Endothelial cell of umbilical vein (primary cell): ENCODE measurements at regions not wholly inside any gene's neighbourhood (a gene's known extent, or its start where the extent isn't known, plus 50 kb on each side); places are given as distances from the start of the nearest gene placed in this dataset.

Experiments
- BruUV-seq: library from RNA; stranded (reverse); fragments of 400-500 nt; replicated peaks from 2 replicates; lab custom pipeline; 2021; lab: Mats Ljungman, UMichigan
- CTCF ChIA-PET: fragments of 300-600, 350-600 bp; sonication (Branson Sonifier 250); formaldehyde crosslinking; loops from one replicate; lab custom pipeline; 2021; ENCODE audit warnings: antibody characterized with exemption, inconsistent platforms; lab: Charles Lee
- POLR2A ChIA-PET: fragments of 300-600, 350-600 bp; sonication (Branson Sonifier 250); formaldehyde crosslinking; loops from one replicate; lab custom pipeline; 2021; ENCODE audit warnings: antibody characterized with exemption, inconsistent platforms; lab: Charles Lee
- DNase-seq: peaks from one replicate; pipeline ENCODE4 v3.0.0-alpha.2; 2011; ENCODE audit warnings: low read depth, low spot score
- FAIRE-seq: peaks from 2 replicates; lab custom pipeline; 2011; peaks lifted over from hg19 to GRCh38; lab: Jason Lieb, UNC
- H2AFZ ChIP-seq: 2 replicates; pipeline ENCODE4 v1.6.0; 2012; ENCODE audit warnings: low read depth, low read length, control low read depth, inconsistent platforms
- H3K27ac ChIP-seq: 2 replicates; pipeline ENCODE4 v1.5.1; 2011; ENCODE audit warnings: low read depth, mild to moderate bottlenecking, control low read depth, low read length, moderate library complexity; ENCODE audit not compliant: insufficient read depth
- H3K27me3 ChIP-seq, 2 experiments: 2 replicates each; pipeline versions ENCODE4 v1.6.0 to v1.6.1; 2011; ENCODE audit warnings: low read length in 2 of 2, mixed read lengths in 1 of 2; ENCODE audit not compliant: control insufficient read depth in 2 of 2, insufficient read depth in 2 of 2
- H3K36me3 ChIP-seq, 2 experiments: 2 replicates in 1 of 2; 3 replicates in 1 of 2; pipeline ENCODE4 v1.5.1; 2011; ENCODE audit warnings: low read length in 2 of 2, mild to moderate bottlenecking in 1 of 2, moderate library complexity in 1 of 2; ENCODE audit not compliant: control insufficient read depth in 2 of 2, insufficient read depth in 2 of 2; ENCODE audit errors: extremely low read depth in 1 of 2
- H3K4me1 ChIP-seq: 3 replicates; pipeline ENCODE4 v1.5.1; 2011; ENCODE audit warnings: mild to moderate bottlenecking, low read length; ENCODE audit not compliant: control insufficient read depth, insufficient read depth; ENCODE audit errors: extremely low read depth
- H3K4me2 ChIP-seq: 2 replicates; pipeline ENCODE4 v1.6.1; 2011; ENCODE audit warnings: low read length, control low read depth, mixed read lengths; ENCODE audit not compliant: insufficient read depth
- H3K4me3 ChIP-seq, 3 experiments: fragments of 200-600 bp in 1 of 3; sonication (generic), shearing (Covaris generic) in 1 of 3; replicated peaks in 1 of 3; 2 replicates each; pipeline ENCODE4 v1.5.1; 2011 to 2016; ENCODE audit warnings: control low read depth in 3 of 3, low read length in 3 of 3, mild to moderate bottlenecking in 2 of 3, inconsistent platforms in 1 of 3, low read depth in 1 of 3, moderate library complexity in 1 of 3; ENCODE audit not compliant: insufficient read depth in 1 of 3
- H3K79me2 ChIP-seq: 2 replicates; pipeline ENCODE4 v1.6.0; 2012; ENCODE audit warnings: low read length, inconsistent platforms; ENCODE audit not compliant: control insufficient read depth, insufficient read depth
- H3K9ac ChIP-seq: replicated peaks from 2 replicates; pipeline ENCODE3; 2011; ENCODE audit warnings: low read length, control low read depth; ENCODE audit not compliant: insufficient read depth; ENCODE audit errors: extremely low read depth
- H3K9me1 ChIP-seq: replicated peaks from 3 replicates; pipeline ENCODE4 v1.6.0; 2011; ENCODE audit warnings: mild to moderate bottlenecking, low read length; ENCODE audit not compliant: control insufficient read depth, insufficient read depth; ENCODE audit errors: extremely low read depth
- H3K9me3 ChIP-seq: replicated peaks from 2 replicates; pipeline ENCODE4 v1.5.1; 2012; ENCODE audit warnings: low read length, inconsistent platforms; ENCODE audit not compliant: control insufficient read depth, insufficient read depth
- H4K20me1 ChIP-seq: replicated peaks from 2 replicates; pipeline ENCODE3; 2011; ENCODE audit warnings: mild to moderate bottlenecking, low read length; ENCODE audit not compliant: control insufficient read depth, insufficient read depth; ENCODE audit errors: extremely low read depth
- CTCF ChIP-seq, 2 donors: IDR thresholded peaks; 1 replicate in 1 of 2; 2 replicates in 1 of 2; pipeline ENCODE4 v1.5.1; 2011; ENCODE audit warnings: low read length in 2 of 2, mild to moderate bottlenecking in 2 of 2, moderate library complexity in 2 of 2, control low read depth in 1 of 2, inconsistent platforms in 1 of 2, low read depth in 1 of 2; ENCODE audit not compliant: insufficient read depth in 1 of 2; ENCODE audit errors: extremely low read depth in 1 of 2
- EZH2 ChIP-seq: IDR thresholded peaks from 2 replicates; pipeline ENCODE4 v1.6.1; 2012; ENCODE audit warnings: borderline replicate concordance, low read depth, mild to moderate bottlenecking, moderate library complexity, low read length, inconsistent platforms; ENCODE audit not compliant: severe bottlenecking
- FOS ChIP-seq: IDR thresholded peaks from 2 replicates; pipeline ENCODE4 v1.6.1; 2011; ENCODE audit warnings: mild to moderate bottlenecking, low read length, moderate library complexity, borderline replicate concordance; ENCODE audit not compliant: insufficient read depth
- GATA2 ChIP-seq: IDR thresholded peaks from 2 replicates; pipeline ENCODE4 v1.7.0; 2011; ENCODE audit warnings: low read depth, mild to moderate bottlenecking, moderate library complexity, mixed read lengths, low read length; ENCODE audit not compliant: insufficient read length, insufficient read depth
- JUN ChIP-seq: IDR thresholded peaks from 2 replicates; pipeline ENCODE4 v1.6.1; 2011; ENCODE audit warnings: borderline replicate concordance, low read depth; ENCODE audit not compliant: insufficient read length, insufficient read depth
- MAX ChIP-seq: IDR thresholded peaks from 2 replicates; pipeline ENCODE4 v1.6.1; 2011; ENCODE audit not compliant: insufficient read depth, insufficient read length
- MYC ChIP-seq: IDR thresholded peaks from one replicate; pipeline ENCODE4 v1.6.1; 2011; ENCODE audit warnings: mild to moderate bottlenecking, low read depth, low read length
- POLR2A ChIP-seq: IDR thresholded peaks from 2 replicates; pipeline ENCODE4 v1.6.1; 2012; ENCODE audit warnings: low read depth, mild to moderate bottlenecking, control low read depth, low read length
- POLR2AphosphoS5 ChIP-seq: IDR thresholded peaks from 2 replicates; pipeline ENCODE4 v1.6.1; 2012; ENCODE audit warnings: low read depth, mild to moderate bottlenecking, control low read depth, low read length, moderate library complexity; ENCODE audit not compliant: insufficient read depth
- dilution Hi-C: fragments of 300-500 bp; cut with MboI; formaldehyde crosslinking; loops from one replicate; pipeline ENCODE4 v1.15.0; 2019; ENCODE audit warnings: low sequenced_read_pairs; ENCODE audit not compliant: extremely low pct_ligation_motif_present
- intact Hi-C: fragments of 100-400 bp; cut with micrococcal nuclease; formaldehyde crosslinking; loops from one replicate; pipeline ENCODE4 v1.10.0; 2022

GRCh38 chr10:57031346-57031745 is 670.3 kb upstream of the ZWINT start:
- Histone ChIP-seq H3K4me2 (no peak overlapping the region), H3K9me3 (peaks cover 1% of the 10 kb centered on the region), H3K4me1 (no peaks in the 10 kb centered on the region), H3K27ac (no peak overlapping the region), H3K27me3 (no peaks in the 10 kb centered on the region), H3K36me3 (no peaks in the 10 kb centered on the region), H3K9ac (no peak overlapping the region), H3K4me3 (no peak overlapping the region), H3K9me1 (no peaks in the 10 kb centered on the region), H4K20me1 (no peaks in the 10 kb centered on the region), H2AFZ (no peak overlapping the region), H3K79me2 (no peaks in the 10 kb centered on the region)
- FAIRE-seq: no peak
- intact Hi-C loops (no loop called here), dilution Hi-C loops (no loop called here)
- no peak for DNase-seq
- ChIA-PET POLR2A (no interaction called here), CTCF (no interaction called here)
- no peak for TF ChIP-seq MYC
- no peak for TF ChIP-seq POLR2AphosphoS5
- BruUV-seq: no TSS peak

GRCh38 chr10:57026307-57026706 is 665.2 kb upstream of the ZWINT start:
- Histone ChIP-seq H3K36me3 (no peaks in the 10 kb centered on the region), H3K9me3 (peaks cover 1% of the 10 kb centered on the region), H3K79me2 (no peaks in the 10 kb centered on the region), H3K4me3 (no peak overlapping the region), H3K27ac (no peak overlapping the region), H3K9ac (no peak overlapping the region), H4K20me1 (no peaks in the 10 kb centered on the region), H3K4me1 (no peaks in the 10 kb centered on the region), H3K4me2 (no peak overlapping the region), H3K27me3 (no peaks in the 10 kb centered on the region), H2AFZ (no peak overlapping the region), H3K9me1 (no peaks in the 10 kb centered on the region)
- BruUV-seq: no TSS peak
- intact Hi-C loops (no loop called here), dilution Hi-C loops (no loop called here)
- POLR2A ChIA-PET: no interaction called here
- FAIRE-seq (no peak), DNase-seq (no peak)
- CTCF ChIA-PET: no interaction called here
- no peak for TF ChIP-seq JUN
- TF ChIP-seq MYC: no peak
- no peak for TF ChIP-seq GATA2
- TF ChIP-seq EZH2: no peak
- no peak for TF ChIP-seq POLR2AphosphoS5
- no peak for TF ChIP-seq CTCF (IDR thresholded peaks at IDR 0.05; ENCODE audit: extremely low read depth in 1 of 2, insufficient read depth in 1 of 2, low read depth in 1 of 2, low read length in 2 of 2)
- no peak for TF ChIP-seq FOS
- TF ChIP-seq POLR2A: no peak
- no peak for TF ChIP-seq MAX
